ENCODE measurements at regions not wholly inside any gene's neighbourhood (a gene's known extent, or its start where the extent isn't known, plus 50 kb on each side); places are given as distances from the start of the nearest gene placed in this dataset.

- no peaks in the 10 kb centered on the region for H3F3A ChIP-seq (ENCODE audit: insufficient read depth, low read length, poor library complexity, severe bottlenecking)
- no peaks in the 10 kb centered on the region for H3K36me3 ChIP-seq (ENCODE audit: insufficient read depth, low read length)
- H3K4me3 ChIP-seq (ENCODE audit: low read length): no peak overlapping the region
- H4K20me1 ChIP-seq (ENCODE audit: insufficient read depth): no peaks in the 10 kb centered on the region
- no peaks in the 10 kb centered on the region for H3K9me3 ChIP-seq (ENCODE audit: low read length)
- no peak overlapping the region for H2AFZ ChIP-seq (ENCODE audit: low read depth, low read length)
- no peaks in the 10 kb centered on the region for H3K9me2 ChIP-seq (ENCODE audit: insufficient read depth, low read length)
- H3K9ac ChIP-seq (ENCODE audit: low read length): no peak overlapping the region
- no peak overlapping the region for H3K27ac ChIP-seq (ENCODE audit: low read length)
- no peak for TF ChIP-seq TAF1 (IDR thresholded peaks at IDR 0.05; ENCODE audit: low read depth)
- no peak for TF ChIP-seq POLR2AphosphoS5 (IDR thresholded peaks at IDR 0.05)
- no peak for TF ChIP-seq SMC3 (conservative IDR thresholded peaks at IDR 0.05; ENCODE audit: poor library complexity)
- TF ChIP-seq CTCF (IDR thresholded peaks at IDR 0.05; ENCODE audit: poor library complexity, severe bottlenecking): no peak
- no peak for TF ChIP-seq MXI1 (conservative IDR thresholded peaks at IDR 0.05; ENCODE audit: poor library complexity, severe bottlenecking)
- no peak for TF ChIP-seq REST (IDR thresholded peaks at IDR 0.05; ENCODE audit: borderline replicate concordance)
- TF ChIP-seq RAD21 (conservative IDR thresholded peaks at IDR 0.05): no peak
- TF ChIP-seq EP300 (conservative IDR thresholded peaks at IDR 0.05; ENCODE audit: poor library complexity, severe bottlenecking): no peak
- TF ChIP-seq EZH2 (IDR thresholded peaks at IDR 0.05; ENCODE audit: borderline replicate concordance, insufficient read depth, low read length, poor library complexity, severe bottlenecking): no peak
- H3K4me2 ChIP-seq (ENCODE audit: low read length): no peak overlapping the region
- no peaks in the 10 kb centered on the region for H3K79me2 ChIP-seq (replicated peaks; ENCODE audit: insufficient read depth, low read length)
- H3K27me3 ChIP-seq (ENCODE audit: insufficient read depth, low read depth, low read length): no peaks in the 10 kb centered on the region
Observed at GRCh38 chr10:28243923-28244322, 58.9 kb downstream of the MPP7 start.

GRCh38 chr10:28242555-28243204, 60.2 kb downstream of the MPP7 start:
- H4K20me1 ChIP-seq (ENCODE audit: insufficient read depth): no peaks in the 10 kb centered on the region
- no peaks in the 10 kb centered on the region for H3K9me3 ChIP-seq (ENCODE audit: low read length)
- TF ChIP-seq RAD21 (conservative IDR thresholded peaks at IDR 0.05) (no peak), SMC3 (conservative IDR thresholded peaks at IDR 0.05; ENCODE audit: poor library complexity) (no peak), EZH2 (IDR thresholded peaks at IDR 0.05; ENCODE audit: borderline replicate concordance, insufficient read depth, low read length, poor library complexity, severe bottlenecking) (no peak), EP300 (conservative IDR thresholded peaks at IDR 0.05; ENCODE audit: poor library complexity, severe bottlenecking) (no peak), POLR2AphosphoS5 (IDR thresholded peaks at IDR 0.05) (no peak), CTCF (IDR thresholded peaks at IDR 0.05; ENCODE audit: poor library complexity, severe bottlenecking) (no peak), MXI1 (conservative IDR thresholded peaks at IDR 0.05; ENCODE audit: poor library complexity, severe bottlenecking) (no peak), TAF1 (IDR thresholded peaks at IDR 0.05; ENCODE audit: low read depth) (no peak), REST (IDR thresholded peaks at IDR 0.05; ENCODE audit: borderline replicate concordance) (no peak)
- H3K9ac ChIP-seq (ENCODE audit: low read length): no peak overlapping the region
- no peak overlapping the region for H3K27ac ChIP-seq (ENCODE audit: low read length)
- no peaks in the 10 kb centered on the region for H3K27me3 ChIP-seq (ENCODE audit: insufficient read depth, low read depth, low read length)
- no peaks in the 10 kb centered on the region for H3K36me3 ChIP-seq (ENCODE audit: insufficient read depth, low read length)
- no peaks in the 10 kb centered on the region for H3K79me2 ChIP-seq (replicated peaks; ENCODE audit: insufficient read depth, low read length)
- H3K9me2 ChIP-seq (ENCODE audit: insufficient read depth, low read length): no peaks in the 10 kb centered on the region
- H3F3A ChIP-seq (ENCODE audit: insufficient read depth, low read length, poor library complexity, severe bottlenecking): no peaks in the 10 kb centered on the region
- no peak overlapping the region for H2AFZ ChIP-seq (ENCODE audit: low read depth, low read length)
- no peak overlapping the region for H3K4me3 ChIP-seq (ENCODE audit: low read length)
- H3K4me2 ChIP-seq (ENCODE audit: low read length): no peak overlapping the region

Data from neural cell (in vitro differentiated cells).